PC-9 (cell line): ENCODE measurements at regions not wholly inside any gene's neighbourhood (a gene's known extent, or its start where the extent isn't known, plus 50 kb on each side); places are given as distances from the start of the nearest gene placed in this dataset.

Source experiments
- BruUV-seq: library from RNA; stranded (reverse); fragments of 400-500 nt; replicated peaks from 2 replicates; lab custom pipeline; 2021; lab: Mats Ljungman, UMichigan
- CTCF ChIA-PET: fragments of 300-600 bp; sonication (Branson Sonifier 250); formaldehyde crosslinking; loops from one replicate; lab custom pipeline; 2022; ENCODE audit warnings: antibody characterized with exemption; lab: Charles Lee
- POLR2A ChIA-PET: fragments of 300-600 bp; sonication (Branson Sonifier 250); formaldehyde crosslinking; loops from one replicate; lab custom pipeline; 2022; ENCODE audit warnings: antibody characterized with exemption; ENCODE audit not compliant: unreplicated experiment; lab: Charles Lee
- DNase-seq, 2 experiments: peaks; one replicate each; pipeline versions ENCODE4 v3.0.0 to v3.0.0-alpha.2; 2015 to 2022; ENCODE audit warnings: mixed read lengths in 1 of 2
- H2AFZ ChIP-seq: fragments of 200-600 bp; sonication (generic); 2 replicates; pipeline ENCODE4 v1.8.1; 2017; ENCODE audit warnings: antibody characterized with exemption
- H3F3A ChIP-seq: fragments of 200-600 bp; sonication (generic); 2 replicates; pipeline ENCODE4 v1.8.1; 2017; ENCODE audit warnings: antibody characterized with exemption, mild to moderate bottlenecking, low read depth; ENCODE audit not compliant: insufficient read depth
- H3K27ac ChIP-seq: fragments of 200-600 bp; sonication (generic); 2 replicates; pipeline ENCODE4 v1.6.1; 2016; ENCODE audit warnings: mixed run types
- H3K27me3 ChIP-seq: fragments of 200-600 bp; sonication (generic); 2 replicates; pipeline ENCODE4 v1.6.1; 2016; ENCODE audit warnings: low read depth, mixed run types; ENCODE audit not compliant: insufficient read depth
- H3K36me3 ChIP-seq: fragments of 200-600 bp; sonication (generic); 2 replicates; pipeline ENCODE4 v1.6.1; 2016; ENCODE audit warnings: low read depth, mixed run types
- H3K4me1 ChIP-seq: fragments of 200-600 bp; sonication (generic); replicated peaks from 2 replicates; pipeline ENCODE4 v1.6.1; 2016; ENCODE audit warnings: mixed run types; ENCODE audit not compliant: insufficient read depth
- H3K4me2 ChIP-seq: fragments of 200-600 bp; sonication (generic); 2 replicates; pipeline ENCODE4 v1.6.1; 2017; ENCODE audit warnings: mixed run types
- H3K4me3 ChIP-seq: fragments of 200-600 bp; sonication (generic); 2 replicates; pipeline ENCODE4 v1.6.1; 2016; ENCODE audit warnings: mixed run types
- H3K79me2 ChIP-seq: fragments of 200-600 bp; sonication (generic); 2 replicates; pipeline ENCODE4 v1.6.1; 2017; ENCODE audit warnings: low read depth, mixed run types
- H3K9me2 ChIP-seq: fragments of 200-600 bp; sonication (generic); 2 replicates; pipeline ENCODE4 v1.8.1; 2017; ENCODE audit warnings: mild to moderate bottlenecking; ENCODE audit not compliant: insufficient read depth
- H3K9me3 ChIP-seq: fragments of 200-600 bp; sonication (generic); 2 replicates; pipeline ENCODE4 v1.8.1; 2016; ENCODE audit warnings: low read depth; ENCODE audit not compliant: insufficient read depth
- H4K20me1 ChIP-seq: fragments of 200-600 bp; sonication (generic); 2 replicates; pipeline ENCODE4 v1.8.1; 2017; ENCODE audit not compliant: insufficient read depth
- EZH2 ChIP-seq: fragments of 200-600 bp; sonication (generic); IDR thresholded peaks from 2 replicates; pipeline ENCODE4 v1.8.0; 2017; ENCODE audit warnings: antibody characterized with exemption, low read depth
- intact Hi-C: fragments of 100-400 bp; cut with micrococcal nuclease; formaldehyde crosslinking; loops from one replicate; pipeline ENCODE4 v1.10.0; 2022; ENCODE audit not compliant: unreplicated experiment
- TF ChIP-seq, protein P1 (sequence below): fragments of 200-600 bp; sonication (generic); conservative IDR thresholded peaks from 2 replicates; pipeline ENCODE4 v1.6.1; 2017; ENCODE audit warnings: mixed run types, antibody characterized with exemption, mild to moderate bottlenecking, moderate library complexity

DNA sequence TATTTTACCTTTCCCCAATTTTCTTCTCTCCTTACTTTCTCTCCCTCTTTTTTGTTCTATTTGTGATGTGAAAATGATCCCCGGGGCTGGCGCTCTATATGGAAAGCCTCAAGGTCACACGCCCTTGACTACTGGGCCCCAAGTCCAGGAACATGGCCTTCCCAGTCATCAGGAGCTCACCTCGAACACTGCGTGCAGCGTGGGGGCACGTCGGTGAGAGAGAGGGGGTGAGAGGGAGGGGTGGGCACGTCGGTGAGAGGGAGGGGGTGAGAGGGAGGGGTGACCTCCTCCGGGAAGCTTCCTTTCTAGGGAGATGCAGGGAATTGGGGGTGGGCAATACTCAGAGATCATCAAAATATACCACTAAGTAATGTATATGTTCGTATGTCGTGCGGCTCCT lies 94.6 kb upstream of the TMPRSS2 start:
- Histone ChIP-seq H3K27ac (no peak overlapping the region), H3K36me3 (no peaks in the 10 kb centered on the region), H4K20me1 (no peaks in the 10 kb centered on the region), H3K79me2 (no peaks in the 10 kb centered on the region), H3K4me3 (no peak overlapping the region), H3F3A (0 out of 2 replicates have a peak, but pooled peaks cover 3% of the 10 kb centered on the region), H3K9me3 (no peaks in the 10 kb centered on the region), H2AFZ (no peak overlapping the region), H3K4me1 (peaks cover 19% of the 10 kb centered on the region), H3K4me2 (no peak overlapping the region), H3K9me2 (no peaks in the 10 kb centered on the region), H3K27me3 (no peaks in the 10 kb centered on the region)
- no TSS peak for BruUV-seq
- no peak for TF ChIP-seq EZH2
- TF ChIP-seq, protein P1, sequence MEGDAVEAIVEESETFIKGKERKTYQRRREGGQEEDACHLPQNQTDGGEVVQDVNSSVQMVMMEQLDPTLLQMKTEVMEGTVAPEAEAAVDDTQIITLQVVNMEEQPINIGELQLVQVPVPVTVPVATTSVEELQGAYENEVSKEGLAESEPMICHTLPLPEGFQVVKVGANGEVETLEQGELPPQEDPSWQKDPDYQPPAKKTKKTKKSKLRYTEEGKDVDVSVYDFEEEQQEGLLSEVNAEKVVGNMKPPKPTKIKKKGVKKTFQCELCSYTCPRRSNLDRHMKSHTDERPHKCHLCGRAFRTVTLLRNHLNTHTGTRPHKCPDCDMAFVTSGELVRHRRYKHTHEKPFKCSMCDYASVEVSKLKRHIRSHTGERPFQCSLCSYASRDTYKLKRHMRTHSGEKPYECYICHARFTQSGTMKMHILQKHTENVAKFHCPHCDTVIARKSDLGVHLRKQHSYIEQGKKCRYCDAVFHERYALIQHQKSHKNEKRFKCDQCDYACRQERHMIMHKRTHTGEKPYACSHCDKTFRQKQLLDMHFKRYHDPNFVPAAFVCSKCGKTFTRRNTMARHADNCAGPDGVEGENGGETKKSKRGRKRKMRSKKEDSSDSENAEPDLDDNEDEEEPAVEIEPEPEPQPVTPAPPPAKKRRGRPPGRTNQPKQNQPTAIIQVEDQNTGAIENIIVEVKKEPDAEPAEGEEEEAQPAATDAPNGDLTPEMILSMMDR: no peak
- intact Hi-C loops: loop anchor here (10.0 kb wide), 1 partner anchor 98 kb away; the partner anchor contains the start of gene TMPRSS2
- no peak for DNase-seq
- ChIA-PET CTCF (no interaction called here), POLR2A (interaction anchor here (0.7 kb wide), 1 partner anchor 246 kb away, joined by 8 read pairs; no protein-coding TSS in a partner anchor)

DNA sequence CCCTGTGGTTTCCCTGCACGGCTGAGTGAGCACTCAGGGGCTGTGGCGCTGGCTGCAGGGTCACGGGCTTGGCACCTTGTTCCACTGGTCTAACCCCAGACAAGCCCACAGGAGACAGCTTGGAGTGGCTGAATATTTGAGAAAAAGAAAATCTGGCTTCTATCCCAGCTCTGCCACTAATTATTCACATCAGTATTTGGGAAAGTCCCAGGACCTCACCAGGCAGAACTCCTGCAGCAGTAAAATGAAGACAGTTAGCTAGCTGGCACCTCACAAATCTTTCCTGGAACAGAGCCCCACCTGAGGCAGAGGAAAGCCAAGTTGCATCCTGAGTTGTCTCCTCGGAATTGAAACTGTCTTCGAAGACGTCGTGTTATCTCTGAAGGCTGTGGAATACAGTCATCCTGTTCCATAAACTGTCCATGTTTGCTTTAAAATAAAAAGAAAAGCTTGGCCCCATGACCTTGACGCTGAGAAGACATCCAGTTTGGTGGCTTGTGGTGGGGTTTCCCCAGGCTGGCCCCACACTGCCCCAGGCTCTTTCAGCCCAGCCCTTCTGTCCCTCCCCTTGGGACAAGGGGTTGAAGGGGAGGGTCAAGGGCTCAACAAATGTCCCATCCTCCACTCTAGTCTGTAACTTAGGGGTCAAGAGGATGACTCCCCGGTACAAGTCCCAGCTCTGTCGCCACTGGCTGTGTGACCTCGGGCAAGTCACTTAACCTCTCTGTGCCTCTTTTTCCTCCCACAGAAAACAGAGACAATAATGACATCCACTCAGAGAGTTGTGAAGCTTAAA lies 93.8 kb upstream of the TMPRSS2 start:
- intact Hi-C loops: loop anchor here (10.0 kb wide), 1 partner anchor 97 kb away; the partner anchor contains the start of gene TMPRSS2
- DNase-seq: no peak
- CTCF ChIA-PET: interaction anchor here (0.6 kb wide), 1 partner anchor 319 kb away, joined by 5 read pairs; no protein-coding TSS in a partner anchor
- Histone ChIP-seq H3K9me2 (no peaks in the 10 kb centered on the region), H3K27me3 (no peaks in the 10 kb centered on the region), H2AFZ (no peak overlapping the region), H3F3A (0 out of 2 replicates have a peak, but pooled peaks cover 3% of the 10 kb centered on the region), H3K4me2 (no peak overlapping the region; the same call in 1 of the 2 replicates), H3K27ac (no peak overlapping the region), H3K4me3 (no peak overlapping the region), H3K36me3 (no peaks in the 10 kb centered on the region), H3K4me1 (peaks cover 19% of the 10 kb centered on the region), H3K9me3 (no peaks in the 10 kb centered on the region), H3K79me2 (no peaks in the 10 kb centered on the region), H4K20me1 (no peaks in the 10 kb centered on the region)
- POLR2A ChIA-PET: no interaction called here
- no TSS peak for BruUV-seq
- TF ChIP-seq, protein P1: no peak
- no peak for TF ChIP-seq EZH2

DNA sequence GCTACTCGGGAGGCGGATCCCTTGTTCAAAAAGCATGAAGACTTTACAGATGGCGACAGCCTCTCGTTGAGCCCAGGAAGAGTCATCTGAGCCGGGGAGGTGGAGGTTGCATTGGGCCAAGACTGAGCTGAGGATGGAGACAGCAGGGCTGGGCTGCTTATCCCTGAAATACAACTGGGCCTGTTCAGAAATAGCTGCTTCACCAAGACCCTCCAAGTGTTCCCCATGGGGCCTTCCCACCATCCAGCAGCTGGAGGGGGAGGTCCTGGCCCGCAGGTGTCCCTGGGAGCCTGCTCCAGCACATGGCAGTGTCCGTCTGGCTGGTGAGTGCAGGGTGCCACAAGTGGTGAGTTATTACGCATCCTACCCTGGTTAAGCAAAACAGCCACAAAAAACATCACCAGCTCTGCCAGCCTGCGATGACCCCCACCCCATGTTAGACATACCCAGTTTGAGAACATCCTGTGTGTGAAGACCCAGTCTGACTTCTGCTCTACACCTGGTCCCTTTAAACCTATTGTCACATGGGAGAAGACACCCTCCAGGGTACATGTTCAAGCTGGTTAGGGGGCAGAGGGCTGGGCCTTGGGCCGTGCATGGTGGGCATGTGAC lies 93.1 kb upstream of the TMPRSS2 start:
- intact Hi-C loops: loop anchor here (10.0 kb wide), 1 partner anchor 96 kb away; the partner anchor contains the start of gene TMPRSS2
- Histone ChIP-seq H4K20me1 (no peaks in the 10 kb centered on the region), H3K4me1 (peaks cover 19% of the 10 kb centered on the region), H3K4me2 (no peak overlapping the region), H3K9me3 (no peaks in the 10 kb centered on the region), H3K27ac (no peak overlapping the region), H3K27me3 (no peaks in the 10 kb centered on the region), H3K4me3 (no peak overlapping the region), H3K9me2 (no peaks in the 10 kb centered on the region), H3K36me3 (no peaks in the 10 kb centered on the region), H3K79me2 (no peaks in the 10 kb centered on the region), H2AFZ (no peak overlapping the region), H3F3A (0 out of 2 replicates have a peak, but pooled peaks cover 3% of the 10 kb centered on the region)
- DNase-seq: no peak
- ChIA-PET POLR2A (no interaction called here), CTCF (interaction anchor here (0.6 kb wide), 1 partner anchor 318 kb away, joined by 5 read pairs; no protein-coding TSS in a partner anchor)
- TF ChIP-seq EZH2: no peak
- TF ChIP-seq, protein P1: no peak
- BruUV-seq: no TSS peak
